Stomach smooth muscle (tissue), 2 donors: ENCODE measurements at regions not wholly inside any gene's neighbourhood (a gene's known extent, or its start where the extent isn't known, plus 50 kb on each side); places are given as distances from the start of the nearest gene placed in this dataset.

ENCODE experiments used
- H3K27ac ChIP-seq: one replicate; pipeline ENCODE4 v1.7.0; 2013; ENCODE audit warnings: mild to moderate bottlenecking, low read length, inconsistent platforms
- H3K27me3 ChIP-seq, 2 donors: one replicate each; pipeline ENCODE4 v1.7.0; 2013; ENCODE audit warnings: low read length in 2 of 2; ENCODE audit not compliant: insufficient read depth in 2 of 2, control insufficient read depth in 1 of 2
- H3K36me3 ChIP-seq, 2 donors: one replicate each; pipeline ENCODE4 v1.7.0; 2013; ENCODE audit warnings: low read length in 2 of 2; ENCODE audit not compliant: control insufficient read depth in 2 of 2, insufficient read depth in 2 of 2
- H3K4me1 ChIP-seq: one replicate; pipeline ENCODE4 v1.7.0; 2013; ENCODE audit warnings: low read length; ENCODE audit not compliant: control insufficient read depth, insufficient read depth
- H3K4me3 ChIP-seq, 2 donors: one replicate each; pipeline ENCODE4 v1.7.0; 2013; ENCODE audit warnings: low read length in 2 of 2
- H3K9ac ChIP-seq, 2 donors: one replicate each; pipeline ENCODE4 v1.7.0; 2013; ENCODE audit warnings: low read length in 2 of 2, mild to moderate bottlenecking in 1 of 2
- H3K9me3 ChIP-seq, 2 donors: one replicate each; pipeline ENCODE4 v1.7.0; 2013; ENCODE audit warnings: low read length in 2 of 2; ENCODE audit not compliant: control insufficient read depth in 2 of 2
- donor health status: healthy.
- donor health status: Pancreatic carcinoma.

DNA sequence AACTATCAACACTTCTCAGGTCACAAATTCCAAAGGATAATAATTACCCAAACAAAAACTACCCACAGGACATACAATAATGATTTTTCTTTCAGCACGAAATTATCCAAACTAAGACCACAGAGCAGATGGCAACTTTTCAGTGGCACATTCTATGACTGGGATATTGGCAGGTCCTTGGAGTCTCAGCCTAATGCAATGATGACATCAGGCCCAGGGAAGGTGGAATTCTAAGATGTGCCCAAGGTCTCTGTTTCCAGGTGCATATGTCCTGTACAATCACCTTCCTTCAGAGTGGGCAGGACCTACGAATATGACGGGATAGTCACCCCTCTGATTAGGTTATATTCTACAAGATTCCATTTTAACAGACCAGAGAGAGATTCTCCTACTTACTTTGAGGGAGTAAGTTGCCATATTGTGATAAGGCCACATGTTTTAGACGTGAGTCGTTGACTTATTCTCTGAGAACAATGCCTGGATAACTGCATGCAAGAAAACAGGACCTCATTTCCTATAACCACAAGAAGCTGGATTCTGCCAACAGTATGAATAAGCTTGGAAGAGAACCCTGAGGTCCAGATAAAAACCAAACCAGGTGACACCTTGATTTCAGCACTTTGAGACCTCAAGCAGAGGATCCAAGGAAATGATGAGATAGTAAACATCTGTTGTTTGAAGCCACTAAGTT is 69.9 kb downstream of the ZC3H11B start:
- Histone ChIP-seq H3K36me3 (no peaks in the 10 kb centered on the region), H3K4me3 (no peak overlapping the region), H3K27ac (no peak overlapping the region), H3K9ac (no peak overlapping the region), H3K9me3 (no peaks in the 10 kb centered on the region), H3K4me1 (peaks cover 2% of the 10 kb centered on the region), H3K27me3 (no peaks in the 10 kb centered on the region)

DNA sequence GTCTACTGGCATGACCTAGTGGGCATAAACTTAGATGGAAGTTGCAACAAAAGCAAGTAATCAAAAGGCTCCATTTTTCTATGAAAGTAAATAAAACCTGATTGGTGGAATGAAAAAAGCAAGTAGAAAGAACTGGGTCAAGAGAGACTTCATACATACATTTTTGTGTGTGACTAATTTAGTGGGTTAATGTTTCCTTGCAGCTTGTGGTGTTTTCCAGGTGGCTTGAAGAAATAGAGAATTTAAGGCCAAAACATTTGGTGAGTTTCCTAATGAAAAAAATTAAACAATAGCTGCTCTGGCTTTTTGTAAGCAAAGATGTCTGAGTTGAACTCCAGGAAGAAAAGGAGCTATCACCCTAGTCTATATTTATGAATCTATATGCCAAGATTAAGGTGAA is 71.0 kb downstream of the ZC3H11B start:
- Histone ChIP-seq H3K9ac (no peak overlapping the region), H3K36me3 (no peaks in the 10 kb centered on the region), H3K27ac (no peak overlapping the region), H3K27me3 (no peaks in the 10 kb centered on the region), H3K9me3 (no peaks in the 10 kb centered on the region), H3K4me3 (no peak overlapping the region), H3K4me1 (peaks cover 2% of the 10 kb centered on the region)

DNA sequence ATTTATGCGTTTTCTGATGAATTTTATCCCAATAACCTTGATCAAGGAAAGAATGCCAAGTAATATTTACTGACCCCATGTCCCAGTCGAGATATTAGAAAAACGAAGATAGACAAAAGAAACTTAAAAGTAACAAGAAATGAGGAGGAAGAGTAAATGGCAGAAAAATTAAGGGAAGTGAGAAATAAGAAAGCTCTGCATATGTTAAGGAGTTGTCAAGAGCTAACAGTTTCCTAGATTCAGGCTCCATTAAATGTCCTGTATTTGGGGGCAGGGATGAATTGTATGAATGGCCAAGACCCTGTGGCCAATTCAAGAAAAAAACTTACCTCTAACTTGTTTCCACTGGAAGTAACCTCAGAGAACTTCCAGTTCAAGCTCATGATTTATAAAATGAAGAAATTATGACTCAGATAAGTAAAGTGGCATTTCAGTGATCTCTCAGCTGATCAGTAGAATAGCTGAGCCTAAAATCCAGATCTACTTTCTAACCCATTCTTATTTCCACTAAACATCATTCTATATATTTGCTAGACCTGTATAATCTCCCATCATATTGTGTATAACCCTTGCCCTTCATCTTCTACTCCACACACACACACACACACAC is 73.2 kb downstream of the ZC3H11B start:
- H3K4me1 ChIP-seq, result peaks cover 6% of the 10 kb centered on the region
- H3K27me3 ChIP-seq, result no peaks in the 10 kb centered on the region
- no peak overlapping the region for H3K27ac ChIP-seq
- no peaks in the 10 kb centered on the region for H3K9me3 ChIP-seq
- H3K4me3 ChIP-seq, result no peak overlapping the region
- no peaks in the 10 kb centered on the region for H3K36me3 ChIP-seq
- no peak overlapping the region for H3K9ac ChIP-seq

DNA sequence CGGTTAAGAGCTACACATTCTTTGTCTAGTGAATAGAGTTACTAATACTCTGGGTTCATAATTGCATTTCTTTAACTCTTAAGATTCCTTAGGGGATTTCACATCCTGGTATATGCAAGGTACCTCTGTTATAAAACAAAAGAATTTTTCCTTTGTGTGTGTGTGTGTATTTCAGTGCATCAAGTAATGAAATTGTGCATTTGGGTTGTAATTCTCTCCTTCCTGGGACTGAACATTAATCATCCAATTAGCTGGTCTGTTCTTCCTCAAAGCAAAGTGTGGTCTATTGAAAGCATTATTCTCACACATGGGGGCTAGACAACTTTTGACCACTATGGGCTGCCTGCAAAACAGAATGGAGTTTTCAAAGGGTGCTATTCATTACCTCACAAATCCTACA is 74.0 kb downstream of the ZC3H11B start:
- Histone ChIP-seq H3K9ac (no peak overlapping the region), H3K4me3 (no peak overlapping the region), H3K27me3 (no peaks in the 10 kb centered on the region), H3K9me3 (no peaks in the 10 kb centered on the region), H3K4me1 (peaks cover 6% of the 10 kb centered on the region), H3K27ac (no peak overlapping the region), H3K36me3 (no peaks in the 10 kb centered on the region)

DNA sequence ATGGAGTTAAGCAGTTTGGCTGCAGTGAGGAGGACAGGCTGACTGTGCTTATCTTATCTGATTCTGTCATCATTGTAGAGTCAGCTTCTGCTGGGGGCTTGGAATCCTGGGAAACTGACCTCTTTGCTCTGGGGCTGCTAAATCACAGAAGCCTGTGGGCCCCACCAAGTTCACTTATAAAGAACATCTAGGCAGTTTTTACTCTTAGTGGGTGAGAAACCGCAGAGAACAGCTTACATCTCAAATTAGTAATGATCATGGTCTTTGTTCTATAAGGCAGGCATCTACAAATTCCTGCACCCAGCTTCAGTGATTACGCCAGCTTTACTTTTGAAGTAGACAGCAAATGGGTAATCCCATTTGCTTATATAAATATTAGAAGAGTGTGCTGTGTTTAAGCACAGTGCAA is 75.7 kb downstream of the ZC3H11B start:
- H3K9me3 ChIP-seq, result no peaks in the 10 kb centered on the region
- no peak overlapping the region for H3K27ac ChIP-seq
- peaks cover 3% of the 10 kb centered on the region for H3K4me1 ChIP-seq
- H3K9ac ChIP-seq, result no peak overlapping the region
- H3K36me3 ChIP-seq, result no peaks in the 10 kb centered on the region
- H3K27me3 ChIP-seq, result no peaks in the 10 kb centered on the region
- no peak overlapping the region for H3K4me3 ChIP-seq

DNA sequence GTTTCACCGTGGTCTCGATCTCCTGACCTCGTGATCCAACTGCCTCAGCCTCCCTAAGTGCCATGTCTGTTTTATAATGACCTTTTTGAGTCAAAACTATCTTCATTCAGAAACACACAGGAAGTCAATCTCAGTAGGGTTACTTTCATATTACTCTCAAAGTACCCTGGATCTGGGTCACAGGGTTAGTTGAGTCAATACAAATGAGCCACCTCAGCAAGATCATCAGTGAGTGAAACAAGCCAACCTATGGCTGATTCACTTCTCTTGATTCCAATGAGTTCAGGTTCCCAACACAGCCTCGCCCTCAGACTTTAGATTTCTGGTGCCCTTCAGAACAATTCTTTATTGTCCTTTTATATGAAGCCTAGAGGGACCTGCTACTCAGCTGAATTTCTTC is 76.9 kb downstream of the ZC3H11B start:
- Histone ChIP-seq H3K4me3 (no peak overlapping the region), H3K27me3 (no peaks in the 10 kb centered on the region), H3K36me3 (no peaks in the 10 kb centered on the region), H3K27ac (no peak overlapping the region), H3K9me3 (no peaks in the 10 kb centered on the region), H3K9ac (no peak overlapping the region), H3K4me1 (peaks cover 3% of the 10 kb centered on the region)

DNA sequence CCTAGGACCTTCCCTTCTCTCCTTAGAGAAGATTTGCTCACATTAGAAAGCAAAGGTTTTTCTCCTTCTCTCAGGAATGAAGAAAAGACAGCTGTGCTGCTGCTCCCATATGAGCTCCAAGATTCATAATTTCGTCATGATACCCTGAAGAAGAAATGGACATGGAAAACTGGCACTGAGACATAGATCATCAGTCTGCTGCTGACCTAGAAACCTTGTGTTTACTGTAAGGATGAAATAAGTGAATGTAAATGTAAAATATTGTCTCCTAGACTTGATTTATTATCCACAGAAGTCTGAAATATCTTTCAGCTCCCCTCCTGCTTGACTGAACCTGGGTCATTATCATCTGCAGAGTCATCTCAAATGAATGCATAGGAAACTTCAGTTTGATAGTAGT is 77.9 kb downstream of the ZC3H11B start:
- Histone ChIP-seq H3K4me1 (peaks cover 3% of the 10 kb centered on the region), H3K27ac (peak overlapping the region; percentile 4), H3K9me3 (no peaks in the 10 kb centered on the region), H3K9ac (no peak overlapping the region), H3K36me3 (no peaks in the 10 kb centered on the region), H3K27me3 (no peaks in the 10 kb centered on the region), H3K4me3 (no peak overlapping the region)

DNA sequence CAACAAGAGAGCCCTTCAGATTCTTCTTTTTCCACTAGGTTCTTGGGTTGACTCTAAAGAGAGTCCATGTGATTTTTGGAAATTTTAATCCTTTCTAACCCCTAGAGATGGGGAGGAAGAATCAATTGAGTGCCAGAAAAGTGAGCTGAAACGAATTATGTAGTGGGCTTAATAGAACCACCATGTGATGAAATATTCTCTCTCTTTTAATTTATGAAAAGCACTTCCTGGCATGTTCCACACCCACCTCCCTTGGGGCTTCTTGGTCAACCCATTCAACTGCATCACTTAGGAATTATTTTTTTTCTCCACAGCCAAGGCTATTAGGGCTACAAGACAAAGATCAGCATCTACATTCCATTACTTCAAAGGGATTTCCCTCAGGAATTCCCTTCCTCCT is 79.6 kb downstream of the ZC3H11B start:
- H3K27ac ChIP-seq, result no peak overlapping the region
- H3K9me3 ChIP-seq, result no peaks in the 10 kb centered on the region
- H3K9ac ChIP-seq, result no peak overlapping the region
- H3K27me3 ChIP-seq, result no peaks in the 10 kb centered on the region
- peaks cover 3% of the 10 kb centered on the region for H3K4me1 ChIP-seq
- H3K4me3 ChIP-seq, result no peak overlapping the region
- no peaks in the 10 kb centered on the region for H3K36me3 ChIP-seq

DNA sequence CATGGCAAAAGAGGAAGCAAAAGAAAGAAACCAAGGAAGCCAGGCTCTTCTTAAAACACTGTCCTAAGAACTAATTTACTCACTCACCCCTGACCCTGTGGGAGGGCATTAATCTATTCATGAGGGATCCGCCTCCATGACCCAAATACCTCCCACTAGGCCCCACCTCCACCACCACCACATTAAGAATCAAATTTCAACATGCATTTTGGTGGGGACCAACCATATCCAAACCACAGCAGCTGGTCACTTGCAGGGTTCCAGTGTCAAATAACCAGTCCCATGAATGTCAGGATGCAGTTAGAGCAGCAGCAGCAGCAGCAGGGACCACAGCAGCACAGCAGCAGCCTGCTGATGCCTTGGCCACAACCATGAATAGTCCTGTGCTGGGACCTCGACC is 83.8 kb downstream of the ZC3H11B start:
- no peak overlapping the region for H3K9ac ChIP-seq
- H3K4me1 ChIP-seq, result no peaks in the 10 kb centered on the region
- H3K27me3 ChIP-seq, result no peaks in the 10 kb centered on the region
- no peak overlapping the region for H3K4me3 ChIP-seq
- H3K9me3 ChIP-seq, result no peaks in the 10 kb centered on the region
- H3K27ac ChIP-seq, result no peak overlapping the region
- no peaks in the 10 kb centered on the region for H3K36me3 ChIP-seq

DNA sequence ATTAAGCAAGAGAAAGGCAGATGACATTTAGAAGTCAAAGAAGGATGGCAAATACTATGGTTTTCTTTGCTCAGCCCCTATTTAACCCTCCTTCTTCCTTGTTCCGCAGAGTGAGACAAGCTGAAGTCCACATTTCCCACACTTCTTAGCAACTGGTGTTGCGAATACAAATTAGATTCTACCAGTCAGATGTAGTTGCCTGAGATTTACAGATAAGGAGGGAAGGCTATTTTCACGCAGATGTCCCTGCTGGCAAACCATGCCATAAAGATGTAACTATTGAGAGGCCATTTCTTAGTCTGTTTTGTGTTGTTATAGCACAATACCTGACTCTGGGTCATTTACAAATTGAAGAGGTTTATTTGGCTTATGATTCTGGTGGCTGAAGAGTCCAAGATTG is 84.3 kb downstream of the ZC3H11B start:
- Histone ChIP-seq H3K27ac (no peak overlapping the region), H3K4me3 (no peak overlapping the region), H3K27me3 (no peaks in the 10 kb centered on the region), H3K36me3 (no peaks in the 10 kb centered on the region), H3K4me1 (no peaks in the 10 kb centered on the region), H3K9ac (no peak overlapping the region), H3K9me3 (no peaks in the 10 kb centered on the region)

DNA sequence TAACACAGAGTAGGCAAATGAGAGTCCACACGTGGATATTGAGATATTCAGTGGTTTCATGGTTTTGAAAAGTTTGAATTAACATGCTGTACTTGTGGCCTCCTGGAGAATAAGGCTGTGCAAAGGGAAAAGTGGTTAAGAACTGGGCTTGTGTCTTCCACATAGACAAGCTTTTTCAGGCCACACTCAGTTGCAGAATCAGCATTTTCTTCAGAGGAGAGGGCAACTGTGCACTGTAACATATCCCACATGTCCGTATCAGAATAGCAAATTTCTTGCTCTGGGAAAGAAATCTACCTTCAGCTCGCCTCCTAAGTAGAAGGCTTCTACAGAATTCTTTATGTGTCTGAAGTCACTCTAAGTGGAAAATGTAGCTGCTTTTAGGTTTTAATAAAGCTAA is 84.9 kb downstream of the ZC3H11B start:
- Histone ChIP-seq H3K27ac (no peak overlapping the region), H3K4me3 (no peak overlapping the region), H3K4me1 (no peaks in the 10 kb centered on the region)

More for the DNA sequence above, 84.9 kb downstream of the ZC3H11B start:
- no peaks in the 10 kb centered on the region for H3K36me3 ChIP-seq
- H3K9me3 ChIP-seq, result no peaks in the 10 kb centered on the region
- no peak overlapping the region for H3K9ac ChIP-seq
- H3K27me3 ChIP-seq, result no peaks in the 10 kb centered on the region
